ENCODE measurements at regions not wholly inside any gene's neighbourhood (a gene's known extent, or its start where the extent isn't known, plus 50 kb on each side); places are given as distances from the start of the nearest gene placed in this dataset.

- DNase-seq (ENCODE audit: insufficient read length, low spot score, missing footprints) = no peak
- H3K4me2 ChIP-seq (ENCODE audit: insufficient read depth, low read length) = no peak overlapping the region
- peaks cover 8% of the 10 kb centered on the region for H4K20me1 ChIP-seq (ENCODE audit: insufficient read depth, low read length)
- TF ChIP-seq, protein P1, sequence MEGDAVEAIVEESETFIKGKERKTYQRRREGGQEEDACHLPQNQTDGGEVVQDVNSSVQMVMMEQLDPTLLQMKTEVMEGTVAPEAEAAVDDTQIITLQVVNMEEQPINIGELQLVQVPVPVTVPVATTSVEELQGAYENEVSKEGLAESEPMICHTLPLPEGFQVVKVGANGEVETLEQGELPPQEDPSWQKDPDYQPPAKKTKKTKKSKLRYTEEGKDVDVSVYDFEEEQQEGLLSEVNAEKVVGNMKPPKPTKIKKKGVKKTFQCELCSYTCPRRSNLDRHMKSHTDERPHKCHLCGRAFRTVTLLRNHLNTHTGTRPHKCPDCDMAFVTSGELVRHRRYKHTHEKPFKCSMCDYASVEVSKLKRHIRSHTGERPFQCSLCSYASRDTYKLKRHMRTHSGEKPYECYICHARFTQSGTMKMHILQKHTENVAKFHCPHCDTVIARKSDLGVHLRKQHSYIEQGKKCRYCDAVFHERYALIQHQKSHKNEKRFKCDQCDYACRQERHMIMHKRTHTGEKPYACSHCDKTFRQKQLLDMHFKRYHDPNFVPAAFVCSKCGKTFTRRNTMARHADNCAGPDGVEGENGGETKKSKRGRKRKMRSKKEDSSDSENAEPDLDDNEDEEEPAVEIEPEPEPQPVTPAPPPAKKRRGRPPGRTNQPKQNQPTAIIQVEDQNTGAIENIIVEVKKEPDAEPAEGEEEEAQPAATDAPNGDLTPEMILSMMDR (IDR thresholded peaks at IDR 0.05; ENCODE audit: extremely low read depth, low read depth, low read length) = peak; percentile 31
- H3K4me3 ChIP-seq (ENCODE audit: insufficient read depth, low read length) = no peak overlapping the region
- H3K27ac ChIP-seq (ENCODE audit: low read depth, low read length) = no peak overlapping the region
- H2AFZ ChIP-seq (ENCODE audit: low read length) = no peak overlapping the region
- no peaks in the 10 kb centered on the region for H3K9me3 ChIP-seq (ENCODE audit: low read depth, low read length)
- H3K27me3 ChIP-seq (ENCODE audit: insufficient read depth, low read length) = no peaks in the 10 kb centered on the region
- peaks cover 29% of the 10 kb centered on the region for H3K79me2 ChIP-seq (ENCODE audit: insufficient read depth, low read length)
- H3K36me3 ChIP-seq (ENCODE audit: insufficient read depth, low read length) = no peaks in the 10 kb centered on the region
- H3K4me1 ChIP-seq (ENCODE audit: insufficient read depth, low read length) = no peaks in the 10 kb centered on the region
Observed at GRCh38 chr17:63113167-63113566, 147.1 kb downstream of the TANC2 start.

DNA sequence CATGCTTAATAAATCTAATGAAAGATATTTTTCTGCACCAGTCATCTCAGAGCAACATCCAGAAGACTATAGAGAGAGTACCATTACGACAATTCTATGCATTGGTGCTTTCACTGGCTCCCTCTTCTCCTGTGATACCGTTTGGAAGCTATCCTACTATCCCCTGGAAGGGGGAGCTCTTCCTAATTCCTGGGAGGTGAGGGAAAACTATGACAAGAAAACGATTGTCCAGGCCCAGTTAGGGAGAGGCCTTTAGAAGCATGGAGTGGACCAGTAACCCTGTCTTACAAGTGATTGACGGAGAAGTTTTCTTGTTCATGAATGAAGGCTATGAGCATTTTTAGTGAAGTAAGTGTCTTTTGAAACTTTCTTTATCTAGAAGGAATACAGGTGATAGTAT, 150.2 kb downstream of the TANC2 start:
- peaks cover 8% of the 10 kb centered on the region for H4K20me1 ChIP-seq (ENCODE audit: insufficient read depth, low read length)
- H3K4me3 ChIP-seq (ENCODE audit: insufficient read depth, low read length) = no peak overlapping the region
- H3K79me2 ChIP-seq (ENCODE audit: insufficient read depth, low read length) = peaks cover 25% of the 10 kb centered on the region
- DNase-seq (ENCODE audit: insufficient read length, low spot score, missing footprints) = no peak
- TF ChIP-seq, protein P1 (IDR thresholded peaks at IDR 0.05; ENCODE audit: extremely low read depth, low read depth, low read length) = no peak
- no peaks in the 10 kb centered on the region for H3K9me3 ChIP-seq (ENCODE audit: low read depth, low read length)
- no peak overlapping the region for H3K4me2 ChIP-seq (ENCODE audit: insufficient read depth, low read length)
- H2AFZ ChIP-seq (ENCODE audit: low read length) = no peak overlapping the region
- no peaks in the 10 kb centered on the region for H3K36me3 ChIP-seq (ENCODE audit: insufficient read depth, low read length)
- no peaks in the 10 kb centered on the region for H3K27me3 ChIP-seq (ENCODE audit: insufficient read depth, low read length)
- H3K4me1 ChIP-seq (ENCODE audit: insufficient read depth, low read length) = no peaks in the 10 kb centered on the region
- H3K27ac ChIP-seq (ENCODE audit: low read depth, low read length) = no peak overlapping the region

DNA sequence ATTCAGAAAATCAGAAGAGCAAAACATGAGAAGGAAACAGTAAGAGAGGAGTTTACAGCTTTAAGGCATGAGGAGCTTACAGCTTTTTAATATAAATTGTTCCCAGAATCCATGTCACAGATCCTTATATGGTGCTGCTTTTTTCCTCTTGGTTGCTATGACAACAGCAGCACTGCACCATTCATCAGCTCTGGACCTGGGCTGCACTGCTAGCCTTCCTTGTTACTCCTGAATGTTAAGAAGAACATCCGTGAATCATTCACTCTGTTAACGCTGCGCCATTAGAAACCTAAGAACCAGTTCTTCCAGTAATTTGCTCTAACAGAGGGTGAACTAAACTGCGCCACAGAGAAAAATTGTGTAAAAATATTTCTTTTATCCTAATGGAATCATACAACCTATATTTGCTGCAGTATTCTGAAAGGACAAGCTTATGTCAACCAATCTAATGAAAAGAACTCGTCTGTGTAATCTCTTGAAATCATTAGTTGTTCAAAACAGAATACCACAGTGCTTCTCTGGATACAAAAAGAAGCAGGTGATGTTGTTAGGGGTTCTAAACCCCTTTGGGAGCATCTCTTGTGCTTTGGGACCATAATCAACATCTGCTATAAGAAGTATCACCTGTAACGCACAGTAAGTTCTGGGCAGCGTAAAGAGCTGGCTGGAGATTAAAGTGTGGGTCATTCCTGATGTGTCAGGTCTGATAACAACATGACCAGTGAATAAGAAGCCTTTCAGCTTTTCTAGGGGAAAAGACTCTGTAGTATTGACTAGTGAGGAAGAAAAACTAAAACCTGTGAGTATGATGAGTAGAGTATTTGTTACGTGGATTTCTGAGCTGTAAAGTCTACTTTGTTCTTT, 151.2 kb downstream of the TANC2 start:
- H2AFZ ChIP-seq (ENCODE audit: low read length) = no peak overlapping the region
- TF ChIP-seq, protein P1 (IDR thresholded peaks at IDR 0.05; ENCODE audit: extremely low read depth, low read depth, low read length) = no peak
- DNase-seq (ENCODE audit: insufficient read length, low spot score, missing footprints) = peak; percentile 34
- no peak overlapping the region for H3K4me3 ChIP-seq (ENCODE audit: insufficient read depth, low read length)
- H3K36me3 ChIP-seq (ENCODE audit: insufficient read depth, low read length) = no peaks in the 10 kb centered on the region
- H3K4me1 ChIP-seq (ENCODE audit: insufficient read depth, low read length) = no peaks in the 10 kb centered on the region
- H3K27me3 ChIP-seq (ENCODE audit: insufficient read depth, low read length) = no peaks in the 10 kb centered on the region
- H3K79me2 ChIP-seq (ENCODE audit: insufficient read depth, low read length) = peaks cover 27% of the 10 kb centered on the region
- H3K27ac ChIP-seq (ENCODE audit: low read depth, low read length) = no peak overlapping the region
- no peaks in the 10 kb centered on the region for H3K9me3 ChIP-seq (ENCODE audit: low read depth, low read length)
- H3K4me2 ChIP-seq (ENCODE audit: insufficient read depth, low read length) = no peak overlapping the region
- H4K20me1 ChIP-seq (ENCODE audit: insufficient read depth, low read length) = peaks cover 8% of the 10 kb centered on the region

GRCh38 chr17:63120406-63120805, 154.4 kb downstream of the TANC2 start:
- Histone ChIP-seq H3K79me2 (ENCODE audit: insufficient read depth, low read length) (peaks cover 32% of the 10 kb centered on the region), H3K27ac (ENCODE audit: low read depth, low read length) (no peak overlapping the region), H3K9me3 (ENCODE audit: low read depth, low read length) (no peaks in the 10 kb centered on the region), H4K20me1 (ENCODE audit: insufficient read depth, low read length) (peaks cover 8% of the 10 kb centered on the region), H2AFZ (ENCODE audit: low read length) (no peak overlapping the region), H3K4me3 (ENCODE audit: insufficient read depth, low read length) (no peak overlapping the region), H3K36me3 (ENCODE audit: insufficient read depth, low read length) (no peaks in the 10 kb centered on the region), H3K4me2 (ENCODE audit: insufficient read depth, low read length) (no peak overlapping the region), H3K4me1 (ENCODE audit: insufficient read depth, low read length) (no peaks in the 10 kb centered on the region), H3K27me3 (ENCODE audit: insufficient read depth, low read length) (no peaks in the 10 kb centered on the region)
- TF ChIP-seq, protein P1 (IDR thresholded peaks at IDR 0.05; ENCODE audit: extremely low read depth, low read depth, low read length) = no peak
- DNase-seq (ENCODE audit: insufficient read length, low spot score, missing footprints) = no peak
